Activated CD4-positive, alpha-beta T cell treated with anti-CD3 and anti-CD28 coated beads for 48 hours (primary cell): ENCODE measurements at regions not wholly inside any gene's neighbourhood (a gene's known extent, or its start where the extent isn't known, plus 50 kb on each side); places are given as distances from the start of the nearest gene placed in this dataset.

ENCODE experiments used
- DNase-seq: peaks from one replicate; pipeline ENCODE4 v3.0.0-alpha.2; 2020

DNA sequence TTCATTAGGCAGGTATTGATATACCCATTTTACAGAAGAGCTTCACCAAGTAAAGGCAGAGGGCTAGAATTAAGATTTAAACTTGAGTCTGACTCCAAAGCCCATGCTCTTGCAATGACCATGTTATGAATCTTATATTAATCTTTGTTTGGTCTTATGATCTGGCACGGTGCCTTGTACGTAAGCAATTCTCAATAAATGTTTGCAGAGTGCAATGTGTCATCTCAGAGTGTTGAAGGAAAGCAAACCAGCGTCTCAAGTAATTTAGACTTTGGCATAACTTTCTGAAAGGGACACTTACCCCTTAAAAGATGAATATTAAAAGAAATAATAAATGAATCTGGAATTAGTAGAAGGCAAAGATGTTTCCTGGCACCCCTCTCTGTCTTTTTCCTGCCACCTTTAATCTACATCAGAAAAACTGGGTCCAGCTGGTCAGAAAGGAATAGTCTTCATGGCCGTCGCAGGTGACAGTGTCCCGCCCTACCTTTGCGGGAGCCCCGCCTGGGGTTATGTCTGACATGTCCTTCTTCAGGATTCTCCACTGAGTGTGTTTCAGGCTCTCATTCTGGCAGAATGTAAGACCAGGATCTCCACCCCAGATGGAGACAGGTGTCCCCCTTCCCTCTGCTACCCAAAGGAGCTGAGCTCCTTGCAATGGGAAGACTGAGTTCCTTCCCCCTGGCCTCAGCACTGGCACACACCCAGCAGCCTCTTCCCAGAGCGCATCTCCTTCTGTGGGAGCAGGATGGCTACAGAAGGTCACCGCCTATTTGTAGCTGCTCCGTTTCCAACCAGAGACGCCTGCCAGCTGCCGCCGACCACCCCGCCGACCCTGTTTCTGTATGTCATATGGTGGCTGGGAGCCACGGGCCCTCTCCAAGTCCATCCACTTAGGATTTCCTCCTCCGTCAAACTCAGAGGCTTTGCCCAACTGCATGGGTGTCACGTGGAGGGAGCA is 266.3 kb upstream of the ECI2 start:
- no peak for DNase-seq

DNA sequence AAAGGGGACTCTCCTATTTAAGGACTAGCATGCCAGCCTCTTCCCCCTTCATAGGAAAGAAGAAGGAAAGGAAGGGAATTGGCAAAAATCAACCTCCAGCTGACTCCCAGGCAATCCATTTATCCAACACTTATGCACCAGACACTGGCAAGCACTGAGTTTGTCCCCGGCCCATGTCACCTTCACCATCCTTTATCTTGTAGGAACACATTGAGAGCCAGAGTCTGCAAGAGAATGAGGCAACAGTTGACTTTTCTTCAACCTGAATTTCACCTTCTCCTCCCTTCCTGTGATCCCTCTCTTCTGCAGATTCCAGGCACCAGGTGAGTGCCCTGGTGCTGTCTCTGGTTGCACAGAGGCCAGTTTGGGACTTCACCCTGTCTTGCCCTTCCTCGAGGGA is 264.3 kb upstream of the ECI2 start:
- no peak for DNase-seq

DNA sequence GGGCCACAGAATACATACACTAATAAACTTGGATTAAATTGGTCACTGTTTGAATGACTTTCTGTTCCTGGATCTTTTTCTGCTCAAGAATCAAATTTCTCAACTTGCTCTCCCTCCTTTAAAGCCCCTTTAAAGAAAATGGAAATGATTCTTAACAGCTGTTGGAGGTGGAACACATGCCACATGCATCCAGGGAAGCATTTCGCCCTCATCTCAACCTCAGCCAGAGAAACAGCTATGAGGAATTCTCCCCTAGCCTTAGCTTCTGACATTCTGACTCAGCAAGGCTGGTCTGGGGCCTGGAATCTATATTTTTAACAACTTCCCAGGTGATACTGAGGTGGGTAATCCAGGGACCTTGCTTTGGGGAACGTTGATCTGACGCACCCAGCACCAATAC is 263.4 kb upstream of the ECI2 start:
- no peak for DNase-seq

DNA sequence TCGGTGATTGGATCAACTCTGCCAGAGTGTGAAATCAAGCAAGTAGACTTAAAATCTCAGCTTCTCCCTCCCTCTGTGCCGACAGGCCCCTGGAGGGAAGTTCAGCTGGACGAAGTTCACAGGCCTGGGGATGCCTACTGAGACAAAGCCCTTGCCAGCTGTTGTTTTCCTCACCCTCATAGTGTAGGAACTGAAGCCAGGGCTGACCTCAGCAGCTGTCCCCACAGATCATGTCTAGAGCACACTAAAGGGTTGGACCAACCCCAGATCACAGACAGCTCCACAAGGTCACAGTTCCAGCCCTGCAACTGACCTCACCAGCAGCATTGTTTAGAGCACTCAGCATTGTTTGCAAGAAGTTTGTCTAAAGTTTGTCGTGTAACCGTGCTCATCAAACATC is 261.9 kb upstream of the ECI2 start:
- DNase-seq: no peak

DNA sequence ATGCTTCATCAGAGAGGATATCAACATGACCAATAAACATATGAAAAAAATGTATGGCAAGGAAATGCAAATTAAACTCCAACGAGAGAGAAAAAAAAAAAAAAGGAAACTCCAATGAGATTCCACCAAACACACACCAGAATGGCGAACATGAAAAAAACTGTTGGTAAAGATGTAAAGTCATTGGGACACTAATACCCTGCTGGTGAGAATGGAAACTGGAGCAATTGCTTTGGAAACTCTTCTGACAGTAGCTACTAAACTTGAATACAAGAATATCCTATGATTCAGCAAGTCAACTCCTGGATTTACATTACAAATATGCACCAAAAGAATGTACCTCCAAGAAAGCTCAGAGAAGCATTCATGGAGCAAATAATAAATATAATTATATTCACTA is 260.7 kb upstream of the ECI2 start:
- DNase-seq: no peak

DNA sequence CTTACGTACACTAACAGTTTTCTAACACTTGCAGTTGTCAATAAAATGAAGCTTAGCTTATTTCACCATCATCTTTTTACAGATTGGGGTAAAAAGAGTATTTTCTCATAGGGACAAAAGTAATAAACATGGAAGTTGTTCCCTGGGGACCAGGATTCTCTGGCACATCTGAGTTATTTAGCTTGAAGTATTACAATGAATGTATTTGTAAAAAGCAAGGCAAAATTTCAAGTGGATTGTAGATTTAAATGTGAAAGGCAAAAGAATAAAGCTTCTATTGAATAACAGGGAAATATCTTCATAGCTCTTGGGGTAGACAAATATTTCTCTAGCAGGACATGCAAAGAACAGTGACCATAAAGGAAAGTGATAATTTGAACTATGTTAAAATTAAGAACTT is 260.0 kb upstream of the ECI2 start:
- DNase-seq: no peak

DNA sequence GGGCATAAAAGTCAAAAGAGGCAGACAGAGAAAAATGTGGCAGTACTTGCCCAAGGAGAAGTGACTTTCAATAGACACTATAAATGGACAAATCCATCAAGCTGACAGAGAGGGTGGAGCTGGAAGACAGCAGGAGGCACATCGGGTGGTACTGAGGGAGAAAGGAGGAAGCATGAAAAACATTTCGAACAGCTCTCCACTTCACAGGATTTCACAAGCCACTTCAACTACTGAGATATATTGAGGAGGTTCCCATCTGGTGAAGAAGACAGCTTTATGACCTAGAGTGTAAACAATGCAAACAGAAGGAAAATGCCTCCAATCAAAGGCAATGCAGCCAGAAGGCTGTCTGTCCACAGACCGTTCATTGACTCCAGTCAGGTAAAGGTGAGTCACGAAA is 259.4 kb upstream of the ECI2 start:
- no peak for DNase-seq

DNA sequence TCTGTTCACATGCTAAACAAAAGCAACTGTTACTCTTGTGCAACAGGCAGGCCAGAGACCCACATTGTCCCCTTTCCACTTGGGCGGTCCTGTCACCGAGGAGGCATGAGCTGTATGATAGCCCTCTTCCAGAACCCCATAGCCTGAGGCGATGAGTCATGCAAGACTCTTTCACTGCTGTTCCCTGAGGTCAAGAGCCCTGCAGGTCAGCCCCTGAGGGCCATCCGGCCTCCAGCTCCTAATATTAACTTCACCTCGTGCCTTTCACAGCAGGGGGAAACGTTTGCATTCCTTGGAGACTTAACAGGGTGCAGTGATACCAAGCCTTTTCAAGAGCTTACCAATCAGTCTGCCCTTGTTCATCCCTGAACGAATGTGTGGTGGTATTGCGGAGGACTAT is 253.3 kb upstream of the ECI2 start:
- DNase-seq: no peak

DNA sequence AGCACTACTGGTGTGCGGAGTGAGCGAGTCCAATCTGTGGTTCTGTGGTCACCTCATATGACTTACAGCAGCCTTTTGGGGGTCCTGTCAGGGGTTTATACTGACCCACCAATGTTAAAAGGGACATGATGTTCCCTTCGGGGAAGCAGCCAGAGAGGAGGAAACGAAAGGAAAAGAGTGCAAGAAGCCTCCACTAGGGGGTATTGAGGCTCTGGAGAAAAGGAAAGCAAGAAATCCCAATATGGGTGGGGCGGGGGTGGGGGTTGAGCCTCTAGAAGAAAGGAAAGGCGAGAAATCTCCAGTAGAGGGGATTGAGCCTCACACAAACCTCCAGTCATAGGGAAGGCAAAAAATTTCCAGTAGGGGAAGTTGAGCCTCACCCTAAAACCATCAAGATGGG is 249.3 kb upstream of the ECI2 start:
- DNase-seq: no peak

DNA sequence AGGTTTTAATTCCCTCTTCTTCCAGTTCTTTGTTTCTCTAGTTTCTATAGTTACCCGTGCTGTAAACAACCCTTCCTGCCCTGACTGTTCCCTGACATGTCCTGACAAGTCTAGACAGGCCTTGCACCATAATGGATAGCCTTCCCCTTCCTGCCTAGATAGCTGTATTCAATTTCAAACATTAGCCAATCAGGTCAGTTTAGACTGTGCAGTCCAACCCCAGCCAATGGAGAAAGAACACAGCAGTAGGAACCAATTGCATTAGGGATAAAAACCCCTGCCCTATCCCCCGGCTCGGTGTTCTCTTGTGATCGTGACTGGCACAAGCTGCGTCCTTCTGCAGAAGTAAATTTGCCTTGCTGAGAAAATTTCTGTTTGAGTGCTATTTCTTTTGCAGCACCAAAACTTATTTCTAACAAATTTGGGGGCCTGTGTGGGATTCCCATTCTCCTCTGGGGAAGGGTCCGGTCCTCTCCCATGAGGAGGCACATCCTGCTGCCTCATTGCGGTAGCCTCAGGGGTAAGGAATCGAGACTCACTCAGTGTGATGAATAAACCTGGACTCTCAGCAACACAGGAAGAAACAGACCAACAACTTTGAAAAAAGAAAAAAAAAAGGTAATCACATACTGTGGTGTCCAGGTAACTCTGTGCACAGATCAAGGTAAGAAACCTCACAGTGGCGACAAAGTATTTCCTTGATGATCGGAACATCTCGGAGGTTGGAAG is 248.7 kb upstream of the ECI2 start:
- DNase-seq: no peak

DNA sequence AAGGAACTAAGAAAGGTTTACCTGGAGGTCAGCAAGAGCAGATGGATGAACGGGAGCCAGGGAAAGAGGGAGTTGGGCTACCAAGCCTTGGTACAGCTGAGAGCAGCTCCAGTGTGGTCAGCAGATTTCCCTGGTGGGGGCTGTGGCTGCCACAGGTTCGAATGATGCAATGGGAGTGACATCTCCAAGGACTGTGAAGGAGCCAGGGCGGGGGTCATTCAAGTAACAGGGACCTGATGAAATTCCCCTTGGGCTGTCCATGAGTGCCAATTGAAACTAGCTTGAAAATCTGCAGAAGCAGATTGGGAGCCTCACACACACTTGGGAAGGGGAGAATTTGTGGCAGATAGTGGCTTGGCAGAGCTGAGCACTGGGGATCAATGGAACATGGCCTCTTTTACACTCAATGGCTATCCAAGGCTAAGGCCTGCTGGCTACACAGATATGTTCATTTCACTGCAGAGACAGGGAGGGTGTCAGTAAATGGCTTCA is 247.0 kb upstream of the ECI2 start:
- no peak for DNase-seq

DNA sequence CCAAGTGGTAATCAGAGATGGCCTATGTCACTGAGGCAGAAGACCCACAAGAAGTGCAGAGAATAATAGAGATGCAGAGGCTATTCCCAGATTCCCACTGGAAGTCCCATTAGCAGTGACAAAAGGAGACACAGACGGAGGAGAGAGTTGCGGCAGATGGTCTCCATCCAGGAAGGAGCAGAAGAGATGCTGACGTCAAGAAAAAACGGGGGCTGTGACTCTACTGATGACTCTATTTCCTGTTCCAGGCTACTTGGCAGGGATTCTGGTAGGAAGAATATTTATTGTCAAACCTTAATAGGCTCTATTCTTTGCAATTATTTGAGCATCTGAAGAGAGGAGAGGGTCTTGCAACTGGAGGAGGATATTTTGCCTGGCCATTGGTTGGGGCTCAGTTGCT is 246.0 kb upstream of the ECI2 start:
- DNase-seq: no peak

DNA sequence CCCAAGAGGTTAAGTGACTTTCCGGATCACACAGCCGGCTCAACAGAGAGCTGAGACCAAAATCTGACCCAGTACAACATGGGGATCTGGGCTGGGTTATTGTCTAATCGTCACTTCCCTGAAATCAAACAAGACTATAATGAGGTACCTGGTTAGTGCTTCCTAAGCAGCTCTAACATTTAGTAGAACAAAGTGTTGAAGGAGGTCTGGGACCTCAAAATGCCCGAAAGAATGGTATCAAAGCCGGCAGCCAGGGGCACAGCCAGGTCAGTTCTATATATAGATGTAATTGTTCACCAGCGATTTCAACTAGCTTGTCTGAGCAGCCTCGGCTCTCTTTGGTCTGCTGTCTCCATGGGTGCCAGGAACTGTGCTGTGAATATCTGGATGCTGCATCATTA is 245.5 kb upstream of the ECI2 start:
- no peak for DNase-seq

DNA sequence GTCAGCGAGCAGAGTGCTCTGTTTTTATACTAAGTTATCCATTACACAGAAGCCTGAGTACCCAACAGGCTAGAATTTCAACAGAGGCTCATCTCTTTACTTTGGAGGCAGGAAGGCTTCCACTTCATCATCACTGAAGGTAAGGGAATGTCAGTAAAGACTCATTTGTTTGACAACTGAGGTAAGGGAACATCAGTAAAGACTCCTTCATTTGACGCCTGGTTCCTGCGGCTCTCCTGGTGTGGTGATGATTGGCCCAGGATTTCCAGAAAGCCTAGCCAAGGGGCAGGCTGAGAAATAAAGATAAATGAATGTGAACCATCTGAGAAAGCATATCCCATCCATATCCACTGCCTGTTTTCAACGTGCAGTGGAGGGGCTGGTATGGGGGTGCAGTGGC is 244.6 kb upstream of the ECI2 start:
- DNase-seq: no peak

DNA sequence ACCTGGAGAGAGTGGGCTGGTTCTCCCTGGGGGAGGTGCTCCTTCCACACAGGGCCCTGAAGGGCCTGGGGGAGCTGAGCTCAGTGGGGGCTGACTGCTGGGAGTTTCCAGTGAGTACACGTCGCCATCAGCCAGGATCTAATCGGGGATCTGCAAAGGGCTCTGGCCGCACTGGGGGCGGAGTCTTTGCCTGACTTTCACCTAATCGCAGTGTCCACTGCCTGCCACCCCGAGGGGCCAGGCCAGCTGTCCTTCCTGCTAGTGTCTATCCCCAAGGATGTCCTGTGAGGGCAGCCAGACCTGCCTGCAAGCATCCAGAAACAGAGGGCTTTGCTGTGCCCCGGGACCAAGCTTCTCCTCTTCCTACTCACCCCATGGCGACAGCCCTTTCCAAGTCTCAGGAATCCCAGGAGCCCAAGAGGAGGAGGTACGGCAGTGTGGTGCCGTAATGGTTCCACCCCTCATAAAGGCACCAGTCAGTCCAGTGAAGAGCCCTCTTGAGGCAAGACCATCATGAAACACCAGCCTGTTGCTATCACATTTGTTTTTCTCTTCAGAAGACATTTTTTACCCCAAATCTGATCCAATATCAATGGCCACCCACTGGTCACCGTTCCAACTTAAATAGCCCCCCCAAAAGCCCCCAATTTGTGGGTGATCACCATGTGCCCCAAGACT is 243.1 kb upstream of the ECI2 start:
- DNase-seq: no peak

DNA sequence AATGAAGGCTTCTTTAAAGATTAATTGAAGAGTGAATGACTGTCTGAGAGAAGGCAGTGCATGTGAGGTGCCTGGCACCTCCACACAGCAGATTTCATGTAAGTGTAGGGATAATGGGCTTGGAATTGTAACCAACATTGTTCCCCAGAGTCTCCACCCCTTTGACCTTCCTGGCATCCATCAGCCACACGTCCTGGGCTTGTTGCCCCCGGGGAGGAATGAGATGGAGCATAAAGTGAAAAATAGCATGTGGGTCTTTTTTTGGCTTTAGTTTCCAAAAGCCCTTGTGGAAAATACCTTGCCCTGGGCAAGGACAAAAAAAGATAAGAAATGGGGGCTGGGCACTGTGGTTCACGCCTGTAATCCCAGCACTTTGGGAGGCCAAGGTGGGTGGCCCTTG is 242.2 kb upstream of the ECI2 start:
- DNase-seq: no peak

DNA sequence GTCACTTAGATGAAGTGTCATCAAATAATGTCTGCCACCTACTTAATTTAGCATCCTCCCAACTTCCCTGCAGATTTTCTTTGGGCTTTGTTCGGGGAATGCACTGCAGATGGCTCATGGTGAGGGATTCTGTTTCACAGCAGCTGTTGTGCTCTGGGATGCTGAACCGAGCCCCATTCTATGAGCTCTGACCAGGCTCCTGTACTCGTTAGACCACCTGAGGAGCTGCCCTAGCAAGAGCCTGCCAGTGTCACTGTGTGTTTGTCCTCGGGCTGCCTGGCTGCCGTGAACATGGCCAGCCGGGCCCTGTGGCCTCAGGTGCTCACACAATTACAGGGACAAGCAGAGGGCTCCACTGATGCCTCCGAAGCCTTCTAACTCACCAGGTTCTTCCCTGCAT is 238.8 kb upstream of the ECI2 start:
- DNase-seq: no peak

DNA sequence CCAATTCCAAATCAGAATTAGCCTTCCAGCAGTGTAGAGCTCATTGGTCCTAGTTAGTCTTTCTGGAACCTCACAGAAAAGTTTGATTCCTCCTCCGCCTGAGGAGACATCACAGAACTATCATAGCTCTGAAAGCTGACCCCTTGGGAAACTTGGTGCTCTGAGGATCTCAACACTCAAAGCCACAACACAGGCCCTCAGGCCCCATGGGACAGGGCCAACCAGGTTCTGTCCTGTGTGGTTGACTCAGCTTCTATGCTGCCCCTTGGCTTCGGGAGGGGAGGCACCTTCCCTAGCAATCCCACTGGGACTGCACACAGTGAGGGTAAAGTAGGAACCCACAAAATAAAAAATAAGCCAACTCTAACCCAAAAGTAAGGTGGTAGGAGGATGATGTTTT is 237.5 kb upstream of the ECI2 start:
- DNase-seq: no peak

DNA sequence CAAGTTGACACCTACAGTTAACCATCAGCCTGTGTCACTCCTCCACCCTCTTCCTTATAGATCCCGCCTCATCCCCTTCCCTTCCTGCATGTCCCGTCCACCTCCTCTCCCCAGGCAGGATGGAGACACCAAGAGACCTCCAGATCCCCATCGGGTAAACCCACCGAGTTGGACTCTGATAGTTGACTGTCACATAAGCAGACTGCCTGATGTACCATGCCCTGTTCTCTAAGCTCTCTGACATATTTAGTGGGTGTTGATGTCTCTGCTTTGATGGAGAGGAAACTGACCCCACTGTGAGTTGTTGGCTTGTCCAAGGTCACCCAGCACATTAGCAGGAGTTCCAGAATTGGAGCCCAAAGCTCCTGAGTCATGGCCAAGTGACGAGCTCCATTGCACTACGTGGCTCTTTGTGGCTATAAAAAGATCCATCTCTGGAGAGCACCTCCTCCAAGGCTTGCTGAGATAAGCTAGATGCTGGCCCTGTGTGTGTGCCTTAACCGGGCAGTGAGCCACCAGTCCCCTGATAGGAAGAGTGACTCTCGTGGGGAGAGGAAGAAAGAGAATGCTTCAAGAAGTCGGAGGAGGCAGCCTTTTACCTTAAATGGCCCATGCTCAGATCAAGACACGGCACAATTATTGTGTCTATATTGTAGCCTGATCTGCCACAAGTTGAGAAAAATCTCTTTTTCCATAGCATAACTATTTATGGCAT is 236.0 kb upstream of the ECI2 start:
- DNase-seq: no peak

DNA sequence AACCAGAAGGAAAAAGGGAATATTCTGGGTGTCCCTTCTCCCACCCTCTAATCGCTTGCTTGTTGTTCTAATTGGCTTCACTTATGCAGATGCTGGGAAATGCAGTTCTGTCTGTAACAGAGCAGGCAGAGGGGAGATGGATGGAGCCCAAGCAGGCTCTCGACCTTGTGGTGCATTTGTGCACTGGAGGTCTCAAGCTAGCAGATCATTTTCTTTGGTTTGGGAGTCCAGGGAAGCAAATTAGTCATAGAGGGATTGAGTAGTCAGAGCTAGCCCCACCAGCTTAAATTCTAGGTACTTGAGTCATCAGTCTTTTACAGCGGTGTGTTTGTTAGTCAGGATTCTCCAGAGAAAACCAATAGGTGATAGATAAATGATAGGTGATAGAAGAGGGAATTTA is 234.7 kb upstream of the ECI2 start:
- DNase-seq: no peak

DNA sequence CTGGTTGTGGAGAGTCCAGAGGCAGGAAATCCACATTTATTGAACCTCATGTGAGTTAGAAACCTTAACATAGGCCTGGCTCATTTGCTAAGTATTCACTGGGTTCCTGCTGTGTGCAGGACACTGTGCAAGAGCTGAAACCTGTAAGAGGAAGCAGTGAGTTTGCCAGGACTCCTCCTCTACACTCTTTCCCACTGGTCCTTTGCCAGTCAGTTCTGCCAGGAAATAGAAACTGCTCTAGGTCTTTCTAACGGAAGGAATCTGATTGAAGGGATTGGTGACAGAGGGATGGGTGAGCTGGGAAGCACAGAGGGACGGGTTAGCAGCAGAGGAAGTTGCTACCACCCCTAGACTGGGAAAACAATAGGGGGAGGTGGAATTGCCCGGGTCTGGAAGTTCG is 234.2 kb upstream of the ECI2 start:
- no peak for DNase-seq

DNA sequence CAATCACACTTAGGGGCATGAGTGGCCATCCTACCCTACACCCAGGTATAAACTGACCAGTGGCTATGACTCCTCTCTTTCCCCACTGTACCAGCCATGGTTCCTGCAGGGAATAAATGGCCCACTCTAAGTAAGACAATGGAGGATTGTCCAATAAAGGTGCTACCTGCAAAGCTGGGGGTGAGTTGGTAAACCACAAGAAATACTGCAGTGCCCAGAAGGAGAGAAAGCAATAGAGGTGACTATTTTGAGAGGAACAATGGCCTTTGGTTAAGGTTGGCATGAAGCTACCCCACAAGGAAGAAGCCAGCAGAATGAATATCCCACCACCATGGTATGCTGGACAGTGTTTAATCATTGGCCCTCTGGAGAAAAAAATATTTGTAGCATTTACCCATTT is 233.3 kb upstream of the ECI2 start:
- no peak for DNase-seq

DNA sequence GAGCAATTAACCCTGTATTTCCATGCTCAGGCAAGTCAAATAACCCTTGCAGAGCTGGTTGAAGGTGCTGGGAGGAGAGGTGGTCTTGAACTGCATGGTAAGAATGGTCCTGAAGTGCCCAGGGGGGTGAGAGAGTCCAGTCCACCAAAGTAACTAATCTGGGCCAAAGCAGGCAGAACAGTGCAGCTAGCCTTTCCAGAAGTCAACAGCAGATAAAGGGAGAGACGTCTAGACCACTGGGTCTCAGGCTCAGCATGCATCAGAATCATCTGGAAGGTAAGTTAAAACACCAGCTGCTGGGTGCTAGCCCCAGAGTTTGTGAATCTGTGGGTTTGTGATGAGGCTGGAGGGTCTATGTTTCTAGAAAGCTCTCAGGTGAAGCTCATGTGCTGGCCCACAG is 232.3 kb upstream of the ECI2 start:
- no peak for DNase-seq
